ENCODE measurements at regions not wholly inside any gene's neighbourhood (a gene's known extent, or its start where the extent isn't known, plus 50 kb on each side); places are given as distances from the start of the nearest gene placed in this dataset.

DNA sequence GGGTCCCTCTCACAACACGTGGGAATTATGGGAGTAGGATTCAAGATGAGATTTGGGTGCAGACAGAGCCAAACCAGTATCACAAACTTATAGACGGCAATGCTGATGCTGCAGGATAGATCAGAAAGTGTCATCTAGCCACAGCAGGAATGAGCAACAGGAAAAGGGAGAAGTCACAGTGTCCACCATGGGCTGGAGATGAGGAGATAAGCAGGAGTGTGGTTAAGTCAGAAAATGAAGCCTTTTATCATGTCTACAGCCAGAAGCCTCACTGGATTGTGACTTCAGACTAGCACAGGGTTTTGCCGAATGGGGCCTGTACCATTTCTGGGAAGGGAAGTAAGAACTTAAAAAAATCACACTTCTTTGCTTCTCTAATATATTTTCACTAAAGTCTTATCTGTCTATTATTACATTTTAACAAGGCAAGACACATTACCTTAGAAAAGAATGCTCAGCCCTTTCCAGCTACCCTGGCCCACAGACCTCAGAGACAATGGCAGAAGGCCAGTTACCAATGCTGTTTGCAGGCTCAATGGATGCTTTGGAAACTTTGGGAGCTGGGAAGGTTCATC is 490.2 kb upstream of the SALL1 start:
- no peak for DNase-seq

DNA sequence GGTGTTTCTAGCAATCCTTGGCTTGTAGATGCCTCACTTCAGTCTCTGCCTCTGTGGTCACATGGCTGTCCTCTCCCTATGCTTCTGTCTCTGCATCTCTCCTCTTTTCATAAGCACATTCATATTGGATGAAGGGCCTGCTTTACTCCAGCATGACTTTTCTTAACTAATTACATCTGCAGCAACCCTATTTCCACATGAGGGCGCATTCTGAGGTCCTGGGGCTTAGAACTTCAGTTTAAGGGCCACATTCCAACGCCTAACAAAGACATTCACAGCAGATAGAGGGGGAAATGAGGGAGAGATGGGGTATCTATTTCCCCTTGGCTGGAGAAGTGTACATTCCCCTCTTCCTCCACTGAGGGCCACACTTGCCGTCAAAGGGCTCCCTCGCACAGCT is 489.1 kb upstream of the SALL1 start:
- DNase-seq = no peak

DNA sequence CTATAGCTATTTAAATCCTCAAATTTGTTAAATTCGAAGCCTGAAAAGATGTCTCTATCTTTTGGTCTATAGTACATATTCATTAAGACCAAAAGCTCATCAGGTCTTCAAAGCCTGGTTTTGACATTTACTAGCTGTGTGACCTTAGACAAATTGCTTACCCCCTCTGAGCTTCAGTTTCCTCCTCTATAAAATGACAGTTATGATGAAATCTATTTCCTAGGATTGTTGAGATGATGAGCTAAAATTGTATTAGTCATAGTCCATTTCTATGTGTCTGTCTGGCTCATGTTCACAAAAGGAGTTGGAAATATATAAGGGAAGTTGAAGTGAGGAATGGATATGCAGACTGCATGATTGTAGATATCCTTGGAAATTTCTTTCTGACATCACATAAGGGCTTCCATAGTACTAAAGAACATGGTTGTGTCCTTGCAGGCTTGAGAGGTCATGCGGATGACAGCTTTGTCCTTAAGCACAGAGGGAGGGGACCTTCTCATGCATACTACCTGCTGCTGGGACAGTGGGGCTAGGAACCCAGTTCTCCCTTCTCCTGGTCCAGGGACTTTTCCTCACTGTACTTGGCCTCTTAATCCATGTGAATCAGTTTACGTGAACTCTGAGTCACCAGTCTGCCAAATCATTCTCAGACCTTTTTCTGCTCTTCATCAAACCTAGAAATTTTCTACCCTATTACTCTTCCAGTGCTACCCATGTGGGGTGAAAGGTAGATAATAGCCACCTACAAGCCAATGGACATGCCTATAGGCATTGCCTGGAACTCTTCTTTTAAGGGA is 487.5 kb upstream of the SALL1 start:
- DNase-seq = no peak

DNA sequence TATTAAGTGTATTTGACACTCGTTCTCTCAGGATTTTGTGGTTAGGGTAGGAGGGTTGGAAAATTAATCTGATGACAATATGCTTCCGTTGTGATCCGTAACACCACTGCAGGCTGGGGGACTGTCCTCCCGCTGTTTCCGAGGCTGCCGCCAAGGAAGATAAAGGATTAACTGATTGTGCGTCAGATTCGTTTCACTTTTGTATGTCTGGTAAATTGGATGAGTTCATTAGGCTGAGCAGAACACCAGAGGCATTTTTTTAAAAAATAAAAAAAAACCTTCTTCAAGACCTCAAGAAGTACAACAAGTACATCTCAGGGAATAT is 486.7 kb upstream of the SALL1 start:
- no peak for DNase-seq

DNA sequence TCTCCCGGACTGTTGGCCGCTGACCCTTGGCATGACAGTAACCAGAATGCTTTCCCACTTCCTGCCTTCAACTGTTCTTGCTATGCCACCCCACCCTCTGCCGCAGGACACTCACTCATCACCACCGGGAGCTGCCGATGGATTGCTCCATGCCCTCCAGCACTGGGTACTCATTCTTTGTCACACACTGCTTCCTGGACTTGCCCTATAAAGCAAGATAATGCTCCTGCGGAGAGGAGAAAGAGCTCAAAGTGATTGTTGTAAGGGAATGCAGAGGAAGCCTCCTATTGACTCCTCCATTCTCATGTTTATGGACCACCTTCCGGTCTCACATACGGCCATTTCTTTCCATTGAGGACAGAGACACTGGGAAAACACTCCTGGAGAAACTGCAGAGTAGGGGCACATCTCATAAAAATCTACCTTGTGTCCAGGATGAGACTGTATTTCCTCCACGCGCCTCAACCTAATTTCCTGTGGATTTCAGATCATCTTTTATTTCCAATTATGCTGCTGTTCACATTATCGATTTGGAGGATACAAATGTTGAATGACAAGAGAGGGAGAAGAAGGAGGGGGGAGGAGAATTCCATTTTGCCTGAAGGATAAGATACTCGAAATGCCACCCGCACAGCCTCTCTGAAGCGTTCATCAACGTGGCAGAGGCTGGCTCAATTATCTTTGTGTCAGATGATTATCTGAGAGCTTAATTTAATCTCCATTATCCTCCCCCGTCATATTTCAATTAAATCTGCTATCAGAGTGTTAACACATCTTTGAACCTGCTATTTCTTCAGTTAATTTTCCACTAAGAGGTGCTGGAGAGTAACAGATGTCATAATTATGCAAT is 486.1 kb upstream of the SALL1 start:
- no peak for DNase-seq

DNA sequence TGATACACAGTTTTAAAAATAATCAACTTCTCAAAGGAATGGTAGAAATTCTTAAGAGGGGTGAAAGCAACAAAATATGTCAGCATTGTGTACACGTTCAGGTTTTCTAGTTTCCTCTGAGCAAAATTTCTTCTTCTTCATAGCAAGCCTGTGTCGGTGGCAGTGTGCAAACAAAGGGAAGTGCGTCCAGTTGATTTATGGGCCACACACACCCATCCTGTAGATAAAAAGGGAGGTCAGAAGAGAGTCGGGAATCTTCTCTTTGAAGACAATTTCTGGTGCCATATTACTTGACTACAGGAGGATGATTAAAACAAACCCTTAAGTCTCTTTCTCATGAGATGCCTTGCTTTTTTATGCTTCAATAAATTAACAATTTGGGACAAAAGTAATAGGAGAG is 484.1 kb upstream of the SALL1 start:
- DNase-seq = no peak

DNA sequence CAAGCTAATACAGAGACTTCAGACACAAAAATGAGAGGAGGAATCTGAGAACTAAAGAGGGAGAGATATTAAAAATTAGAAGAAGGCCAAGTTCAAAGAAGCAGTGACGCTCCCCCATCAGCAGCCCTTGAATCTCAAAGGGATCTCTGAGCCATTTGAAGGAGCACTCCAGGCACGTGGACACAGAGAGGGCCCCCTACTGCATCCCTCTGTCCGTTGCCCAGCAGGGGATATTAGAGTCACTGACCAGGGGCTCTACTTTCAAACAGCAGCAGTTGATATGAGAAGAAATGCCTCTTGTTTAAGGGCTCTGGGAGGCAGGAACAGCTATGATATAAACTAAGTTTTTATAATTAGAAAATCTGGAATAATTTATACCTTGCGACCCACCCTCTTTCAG is 479.0 kb upstream of the SALL1 start:
- DNase-seq = no peak

DNA sequence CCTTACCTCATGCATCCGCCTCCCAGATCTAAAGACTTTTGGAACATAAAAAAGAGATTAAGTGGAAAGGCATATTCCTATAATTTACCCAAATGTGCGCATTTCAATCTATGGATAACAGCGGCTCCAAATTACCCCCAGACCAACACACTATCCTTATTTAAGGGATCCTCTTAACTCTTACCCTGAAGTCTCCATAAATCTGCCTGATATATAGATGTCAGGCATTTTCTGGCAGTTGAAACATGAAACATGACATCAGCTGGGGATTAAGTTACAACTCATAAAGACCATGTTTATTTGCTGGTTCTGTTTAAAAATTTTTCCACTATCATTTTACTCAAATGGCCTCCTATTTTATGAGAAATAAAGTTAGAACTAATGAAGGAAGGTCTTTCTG is 478.5 kb upstream of the SALL1 start:
- DNase-seq = no peak

DNA sequence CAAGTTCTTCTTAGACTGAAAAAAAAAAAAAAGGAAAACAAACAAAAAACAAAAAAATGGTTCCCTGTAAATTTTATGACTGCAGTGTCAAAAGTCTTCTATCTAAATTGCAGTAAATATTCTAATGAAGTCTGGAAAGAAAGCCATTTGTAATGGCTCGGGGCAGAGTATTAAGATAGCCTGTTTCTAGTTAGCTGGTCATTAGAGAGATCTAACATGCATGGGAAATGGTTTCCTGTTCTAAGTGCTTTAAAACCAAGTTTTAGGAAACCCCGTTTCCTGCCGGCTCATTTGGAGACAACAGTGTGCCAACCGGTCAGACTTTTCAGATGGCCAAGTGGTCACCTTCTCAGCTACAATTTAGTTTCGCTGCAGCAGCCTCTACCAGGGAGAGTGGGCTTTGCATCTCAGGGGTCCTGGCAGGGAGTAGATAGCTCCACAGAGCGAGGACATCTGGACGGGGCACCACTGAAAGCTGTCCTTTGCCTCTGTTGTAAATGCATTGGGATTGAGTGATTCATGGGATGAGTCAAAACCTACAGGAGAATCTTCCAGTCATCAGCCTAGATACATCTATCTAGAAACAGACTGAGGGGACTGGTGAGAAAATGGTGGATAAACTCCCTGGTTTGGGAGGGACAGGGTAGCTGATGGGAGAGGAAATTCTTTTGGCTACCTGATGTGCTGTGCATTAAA is 473.2 kb upstream of the SALL1 start:
- no peak for DNase-seq

DNA sequence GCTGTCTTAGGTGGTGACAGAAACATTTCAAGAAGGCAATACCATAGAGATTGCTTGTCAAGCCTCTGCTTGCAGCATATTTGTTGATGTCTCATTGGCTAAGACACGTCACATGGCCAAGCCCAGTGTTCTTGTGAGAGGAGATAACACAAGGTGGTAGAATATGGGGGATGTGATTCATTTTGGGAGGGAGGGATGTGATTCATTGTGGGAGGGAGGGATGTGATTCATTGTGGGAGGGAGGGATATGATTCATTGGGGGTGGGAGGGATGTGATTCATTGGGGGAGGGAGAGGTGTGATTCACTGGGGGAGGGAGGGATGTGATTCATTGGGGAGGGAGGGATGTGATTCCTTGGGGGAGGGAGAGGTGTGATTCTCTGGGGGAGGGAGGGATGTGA is 470.5 kb upstream of the SALL1 start:
- no peak for DNase-seq

DNA sequence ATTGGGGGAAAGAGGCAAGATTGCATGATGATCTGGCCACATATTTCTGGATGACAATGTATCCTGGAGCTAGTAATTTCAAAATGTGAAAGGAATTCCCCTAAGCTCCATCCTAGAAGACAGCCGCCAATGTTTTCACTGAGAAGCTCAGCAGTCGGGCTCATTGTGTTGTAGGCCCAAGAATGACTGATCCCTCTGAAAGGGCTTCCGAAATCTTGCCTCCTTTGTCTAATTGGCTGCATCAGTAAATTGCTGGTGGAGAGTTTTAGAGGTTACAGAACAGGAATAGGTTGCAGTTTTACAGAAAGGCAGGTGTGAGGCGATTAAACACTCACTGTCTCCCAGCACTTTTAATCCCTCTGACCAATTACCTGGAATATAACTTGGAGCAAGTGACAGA is 464.1 kb upstream of the SALL1 start:
- no peak for DNase-seq

DNA sequence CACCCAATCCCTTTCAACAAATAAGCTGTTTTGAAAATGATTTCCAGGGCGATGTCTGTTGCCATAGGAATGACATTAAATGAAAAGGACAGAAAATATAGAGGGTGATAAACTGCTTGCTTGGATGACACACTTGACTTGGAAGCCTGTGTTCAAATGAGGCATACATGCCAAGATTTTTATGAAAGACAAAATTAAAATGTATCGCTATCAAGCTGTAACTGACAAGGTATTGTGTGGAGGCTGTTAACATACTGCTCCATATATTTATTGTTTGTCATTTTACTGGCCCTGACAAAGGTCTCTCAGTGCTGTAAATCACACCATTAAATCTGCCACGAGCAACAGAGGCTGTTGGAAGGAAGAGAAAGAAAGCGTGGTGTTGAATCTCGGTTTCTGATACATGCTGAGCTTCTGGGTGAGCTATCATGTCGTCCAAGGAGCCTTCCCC is 456.2 kb upstream of the SALL1 start:
- DNase-seq = no peak

DNA sequence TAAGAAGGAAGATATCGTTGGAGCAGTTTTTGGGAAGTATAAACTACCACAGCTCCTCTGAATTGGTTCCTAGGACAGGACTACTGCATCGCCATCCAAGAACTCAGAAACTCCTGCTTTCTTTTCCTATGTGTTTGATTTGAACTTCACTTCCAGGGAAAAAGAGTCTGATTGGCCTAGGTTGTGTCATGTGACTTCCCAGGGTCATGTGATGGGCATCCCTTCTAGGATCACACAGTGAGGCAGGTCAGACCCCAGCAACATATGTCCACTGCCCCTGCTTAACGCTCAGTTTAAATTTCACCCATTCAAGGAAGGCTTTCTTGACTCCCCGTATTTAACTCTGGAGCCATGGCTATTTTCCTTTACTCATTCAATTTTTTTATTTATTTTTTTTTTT is 445.2 kb upstream of the SALL1 start:
- DNase-seq = no peak

DNA sequence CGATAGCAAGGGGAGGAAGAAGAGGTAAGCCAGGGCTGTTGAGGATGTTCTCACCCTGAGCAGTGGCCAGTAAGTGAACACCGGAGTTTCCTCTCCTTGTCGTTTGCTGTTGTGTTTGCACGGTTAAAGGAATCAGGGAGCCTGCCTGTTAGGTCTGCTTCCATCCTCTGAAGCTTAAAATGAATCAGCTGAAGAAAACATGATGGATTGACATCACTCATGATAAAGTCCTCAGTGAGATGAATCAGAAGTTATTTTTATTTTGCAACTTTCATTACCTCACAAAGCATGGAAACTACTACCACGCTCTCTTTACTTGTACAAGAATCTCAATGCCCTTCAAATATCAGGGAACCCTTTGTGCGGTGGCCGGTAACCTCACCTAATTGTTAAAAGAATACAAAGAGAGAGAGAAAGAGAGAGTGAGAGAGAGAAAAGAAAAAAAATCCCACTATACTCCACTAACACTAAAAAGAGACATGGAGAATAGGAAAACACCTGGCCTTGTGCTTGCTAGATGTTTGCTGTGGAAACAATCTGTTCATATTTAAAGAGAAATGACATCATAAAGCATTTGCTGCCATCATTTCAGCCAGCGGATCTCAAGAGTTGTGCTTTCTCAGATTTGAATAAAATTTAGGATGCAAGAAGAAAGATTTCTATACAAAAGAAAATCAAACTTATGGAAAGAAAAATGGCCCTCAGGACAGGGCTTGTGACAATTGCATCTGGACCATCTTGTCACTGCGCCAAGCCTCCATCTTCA is 441.6 kb upstream of the SALL1 start:
- no peak for DNase-seq

DNA sequence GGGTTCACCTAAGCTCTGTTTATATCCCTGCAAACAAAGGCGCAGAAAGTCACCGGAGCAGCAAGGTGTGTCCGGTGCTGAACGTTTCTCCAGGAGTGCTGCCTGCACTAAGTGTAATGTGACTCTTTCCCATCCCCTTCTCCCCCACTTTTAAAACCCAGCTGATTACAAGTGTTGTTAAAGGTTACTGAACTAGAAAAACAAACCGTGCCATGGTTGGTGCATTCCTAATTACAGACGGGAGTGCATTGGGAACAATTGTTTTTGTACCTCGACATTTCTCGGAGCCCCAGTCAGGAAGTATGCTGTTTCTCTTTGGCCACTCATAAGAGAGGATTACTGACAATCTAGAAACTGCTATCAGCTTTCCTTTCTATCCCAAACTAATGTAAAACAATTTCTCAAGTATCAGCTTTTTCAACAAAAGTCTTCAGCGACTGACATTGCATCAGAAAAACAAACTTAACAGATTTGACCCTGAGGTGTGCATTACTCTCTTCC is 441.0 kb upstream of the SALL1 start:
- no peak for DNase-seq

DNA sequence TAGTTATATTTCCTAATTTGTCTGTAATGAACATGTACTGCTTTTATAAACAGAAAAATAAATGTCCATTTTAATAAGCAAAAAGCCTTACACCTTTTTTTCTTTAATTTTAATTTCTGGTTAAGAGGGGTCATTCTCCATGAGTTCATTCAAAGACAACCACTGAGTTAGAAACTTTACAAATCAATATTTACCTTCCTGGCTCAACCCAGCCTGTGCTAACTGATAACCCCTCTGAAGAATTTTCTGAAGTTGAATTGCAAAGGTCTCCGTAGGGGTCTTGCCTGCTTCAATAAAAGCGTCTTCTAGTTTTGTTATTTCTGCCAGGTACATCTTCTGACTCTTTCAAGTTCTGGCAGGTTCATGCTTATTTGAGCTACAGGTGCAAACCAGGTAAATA is 440.4 kb upstream of the SALL1 start:
- no peak for DNase-seq

DNA sequence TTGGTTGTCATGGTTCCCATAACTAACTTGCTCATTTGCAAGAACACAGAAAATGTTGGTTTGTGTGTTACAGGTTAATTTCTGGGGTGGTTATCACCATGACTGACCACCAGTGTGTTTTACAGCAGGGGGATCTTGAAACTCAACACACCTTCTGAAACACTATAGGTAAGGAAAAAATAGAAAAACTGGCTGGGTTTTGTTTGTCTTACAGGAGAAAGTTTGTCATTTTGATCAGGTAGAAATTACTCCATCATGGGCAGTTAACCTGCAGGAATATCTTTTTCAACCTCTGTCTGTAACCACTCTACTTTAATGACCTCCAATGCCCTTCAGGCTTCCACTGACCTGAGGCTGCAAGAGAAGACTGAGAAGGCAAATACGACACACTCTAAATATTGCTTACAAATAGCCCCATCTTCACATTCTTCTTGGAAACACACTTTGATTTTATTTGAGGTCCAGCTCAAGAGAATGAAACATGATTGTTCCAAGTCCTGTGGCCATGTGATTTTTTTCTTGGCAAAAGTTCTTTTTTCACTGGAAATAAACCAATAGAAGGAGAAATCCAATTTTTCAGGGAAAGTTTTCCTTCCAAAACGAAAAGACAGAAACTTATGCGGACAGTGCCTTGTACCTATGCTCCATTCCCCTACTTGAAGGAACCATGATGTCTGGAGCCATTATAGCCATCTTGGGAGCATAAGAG is 428.7 kb upstream of the SALL1 start:
- no peak for DNase-seq

DNA sequence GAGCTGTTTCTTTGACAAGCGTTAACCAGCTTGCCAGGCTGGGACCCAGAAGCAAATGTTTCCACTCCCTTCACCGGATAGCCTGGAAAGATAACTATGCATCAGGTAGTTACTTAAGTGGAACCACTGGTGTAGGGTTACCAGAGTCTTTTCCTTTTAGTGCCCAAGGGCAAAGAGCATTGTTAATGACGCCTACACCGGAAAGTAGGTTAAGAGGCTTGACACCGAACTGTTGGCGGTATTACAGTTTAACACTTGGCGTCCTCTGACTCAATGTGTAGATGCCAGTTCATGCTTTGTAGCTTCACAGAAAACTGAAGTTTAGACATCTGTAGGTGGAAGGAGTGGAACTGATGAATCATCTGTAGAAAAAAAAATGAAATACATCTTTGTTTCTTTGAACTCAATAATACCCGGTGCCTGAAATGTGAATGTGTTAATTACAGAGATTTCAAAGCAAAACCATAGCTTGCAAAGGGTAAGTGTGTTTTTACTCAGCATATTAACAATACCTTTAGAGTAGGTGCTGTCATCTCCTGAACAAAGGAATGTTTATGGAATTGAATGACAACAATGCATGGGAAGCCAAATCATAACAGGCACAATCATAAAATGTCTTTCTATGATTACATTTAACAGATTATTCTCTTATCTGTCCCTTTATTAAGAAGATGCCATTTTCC is 426.7 kb upstream of the SALL1 start:
- no peak for DNase-seq

DNA sequence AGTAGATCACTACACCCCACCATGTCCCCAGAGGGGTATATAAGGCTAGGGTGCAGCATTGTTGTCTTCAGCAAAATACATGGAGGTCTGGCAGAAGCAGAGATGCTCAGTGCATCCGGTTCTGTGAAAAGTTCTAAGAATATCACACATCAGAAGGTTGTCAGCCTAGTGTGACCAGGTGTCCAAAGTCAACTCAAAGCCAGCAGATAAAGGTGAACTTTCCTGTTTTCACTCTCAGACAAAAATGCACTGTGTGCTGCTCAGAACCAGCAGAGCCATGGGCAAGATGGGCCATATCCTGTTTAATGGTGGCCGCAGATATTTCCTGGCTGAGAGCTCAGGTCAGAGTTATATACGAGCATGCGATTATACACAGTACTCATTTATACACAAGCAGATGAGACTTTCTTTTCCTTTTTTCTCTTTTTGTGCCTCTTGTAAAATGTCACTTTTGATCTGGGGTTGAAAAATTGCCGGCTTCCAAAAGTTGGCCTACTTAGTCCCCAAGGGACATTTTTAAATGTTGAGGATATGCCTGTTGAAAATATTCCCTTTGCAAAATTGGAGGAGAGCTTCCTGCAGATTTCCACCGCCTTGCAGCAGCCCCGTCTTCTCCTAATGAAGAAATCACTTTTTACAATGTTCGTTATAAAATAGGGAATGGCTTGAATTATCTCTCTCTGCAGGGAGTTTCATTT is 425.6 kb upstream of the SALL1 start:
- DNase-seq = no peak

DNA sequence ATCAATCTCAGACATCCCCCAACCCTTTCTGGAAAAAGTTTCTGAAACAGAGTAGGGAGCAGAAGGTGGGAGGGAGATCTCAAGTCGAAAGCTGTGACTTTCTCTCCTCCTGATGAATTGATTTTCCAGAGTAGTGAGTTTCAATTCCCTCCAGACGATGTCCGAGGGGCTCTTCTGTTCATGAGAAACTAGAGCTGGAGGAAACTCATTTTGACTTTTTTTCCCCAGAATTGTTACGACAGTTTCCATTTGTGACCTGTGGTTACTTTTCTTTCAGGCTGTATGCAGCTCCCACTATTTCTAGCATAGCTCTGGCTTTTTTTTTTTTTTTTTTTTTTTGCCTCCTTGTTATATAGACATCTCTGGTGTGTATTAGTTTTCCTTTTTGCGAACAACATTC is 422.1 kb upstream of the SALL1 start:
- DNase-seq = no peak

All from stimulated activated CD4-positive, alpha-beta T cell treated with anti-CD3 and anti-CD28 coated beads, Interleukin-4, amount 100 ng/mL, for 4 hours (primary cell).